GM12892 (cell line): ENCODE measurements at regions not wholly inside any gene's neighbourhood (a gene's known extent, or its start where the extent isn't known, plus 50 kb on each side); places are given as distances from the start of the nearest gene placed in this dataset.

Source experiments
- POLR2A ChIP-seq: IDR thresholded peaks from 2 replicates; pipeline ENCODE4 v1.6.1; 2011; ENCODE audit warnings: low read depth, low read length, control low read depth
- POLR2AphosphoS5 ChIP-seq: IDR thresholded peaks from 2 replicates; pipeline ENCODE4 v1.6.1; 2011; ENCODE audit warnings: low read depth, low read length, control low read depth

DNA sequence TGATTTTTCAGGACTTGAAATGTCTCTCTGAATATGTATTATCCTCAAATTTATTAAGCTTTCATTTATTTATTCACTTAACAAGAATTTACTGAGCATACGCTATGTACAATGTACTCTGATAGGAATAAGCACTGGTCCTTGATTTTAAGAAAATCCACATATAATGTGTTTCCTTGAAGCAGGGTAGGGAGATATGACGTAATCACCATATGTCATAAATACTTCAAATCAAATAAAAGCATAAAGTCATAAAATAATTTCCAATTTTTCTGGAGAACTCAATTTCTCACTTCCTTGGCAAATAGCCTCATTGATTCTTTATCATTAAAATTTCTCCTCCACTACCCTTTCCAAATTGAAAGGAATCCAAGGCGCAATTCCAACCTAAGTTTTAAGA lies 177.8 kb upstream of the GAP43 start:
- no peak for TF ChIP-seq POLR2AphosphoS5
- no peak for TF ChIP-seq POLR2A
